Kidney epithelial cell (primary cell): ENCODE measurements at regions not wholly inside any gene's neighbourhood (a gene's known extent, or its start where the extent isn't known, plus 50 kb on each side); places are given as distances from the start of the nearest gene placed in this dataset.

Experiments used
- DNase-seq: peaks from one replicate; pipeline ENCODE4 v3.0.0-alpha.2; 2010; ENCODE audit warnings: low read depth
- H3K27me3 ChIP-seq: 2 replicates; pipeline ENCODE4 v1.6.0; 2011; ENCODE audit warnings: low read length; ENCODE audit not compliant: control insufficient read depth, insufficient read depth
- H3K36me3 ChIP-seq: 2 replicates; pipeline ENCODE4 v1.5.1; 2011; ENCODE audit warnings: low read length; ENCODE audit not compliant: control insufficient read depth, insufficient read depth
- H3K4me3 ChIP-seq: 2 replicates; pipeline ENCODE4 v1.5.1; 2011; ENCODE audit warnings: low read depth, mild to moderate bottlenecking, control low read depth, low read length
- TF ChIP-seq, protein P1 (sequence below): IDR thresholded peaks from 2 replicates; pipeline ENCODE4 v1.5.1; 2011; ENCODE audit warnings: mild to moderate bottlenecking, moderate library complexity, low read length, control low read depth, inconsistent platforms; ENCODE audit not compliant: insufficient read depth, poor library complexity, severe bottlenecking

DNA sequence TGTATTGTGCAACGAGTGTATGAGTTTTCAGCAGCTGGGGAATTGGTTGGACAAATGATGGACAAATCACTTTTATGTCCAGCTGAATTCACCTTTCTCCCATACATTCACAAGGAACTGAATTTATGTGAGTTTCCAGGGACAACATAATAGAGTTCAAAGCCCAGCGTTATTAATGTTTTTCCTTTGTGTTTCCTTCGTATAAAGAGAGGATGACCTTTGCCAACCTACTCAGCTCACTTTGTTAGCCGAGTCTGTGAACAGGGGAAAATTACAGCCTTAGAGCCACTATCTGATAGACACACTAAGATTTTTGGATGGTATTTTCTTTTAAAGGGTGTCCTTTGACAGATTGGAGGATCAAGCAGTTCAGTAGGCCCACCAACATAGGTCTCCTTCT, 352.5 kb downstream of the KIF4B start:
- Histone ChIP-seq H3K4me3 (no peak overlapping the region), H3K36me3 (no peaks in the 10 kb centered on the region), H3K27me3 (no peaks in the 10 kb centered on the region)
- no peak for DNase-seq
- TF ChIP-seq, protein P1, sequence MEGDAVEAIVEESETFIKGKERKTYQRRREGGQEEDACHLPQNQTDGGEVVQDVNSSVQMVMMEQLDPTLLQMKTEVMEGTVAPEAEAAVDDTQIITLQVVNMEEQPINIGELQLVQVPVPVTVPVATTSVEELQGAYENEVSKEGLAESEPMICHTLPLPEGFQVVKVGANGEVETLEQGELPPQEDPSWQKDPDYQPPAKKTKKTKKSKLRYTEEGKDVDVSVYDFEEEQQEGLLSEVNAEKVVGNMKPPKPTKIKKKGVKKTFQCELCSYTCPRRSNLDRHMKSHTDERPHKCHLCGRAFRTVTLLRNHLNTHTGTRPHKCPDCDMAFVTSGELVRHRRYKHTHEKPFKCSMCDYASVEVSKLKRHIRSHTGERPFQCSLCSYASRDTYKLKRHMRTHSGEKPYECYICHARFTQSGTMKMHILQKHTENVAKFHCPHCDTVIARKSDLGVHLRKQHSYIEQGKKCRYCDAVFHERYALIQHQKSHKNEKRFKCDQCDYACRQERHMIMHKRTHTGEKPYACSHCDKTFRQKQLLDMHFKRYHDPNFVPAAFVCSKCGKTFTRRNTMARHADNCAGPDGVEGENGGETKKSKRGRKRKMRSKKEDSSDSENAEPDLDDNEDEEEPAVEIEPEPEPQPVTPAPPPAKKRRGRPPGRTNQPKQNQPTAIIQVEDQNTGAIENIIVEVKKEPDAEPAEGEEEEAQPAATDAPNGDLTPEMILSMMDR: no peak

DNA sequence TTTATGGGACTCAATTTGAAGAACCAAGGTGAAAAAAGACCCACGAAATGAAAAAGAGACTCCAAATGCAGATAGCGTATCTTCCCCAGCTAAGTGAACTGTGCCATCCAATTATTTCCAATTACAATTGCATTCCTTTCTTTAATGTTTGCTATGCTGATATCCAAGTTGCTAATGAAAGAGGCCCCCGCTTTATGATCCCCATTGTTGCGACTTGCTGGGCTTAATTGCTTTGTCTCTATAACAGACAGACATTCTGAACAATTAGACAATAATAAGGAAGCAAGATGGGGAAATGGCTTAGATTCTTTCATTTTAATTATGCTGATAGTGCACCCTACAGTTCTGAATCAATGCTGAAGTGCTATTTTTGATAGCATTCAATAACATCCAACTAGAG, 354.3 kb downstream of the KIF4B start:
- Histone ChIP-seq H3K36me3 (no peaks in the 10 kb centered on the region), H3K27me3 (no peaks in the 10 kb centered on the region), H3K4me3 (no peak overlapping the region)
- TF ChIP-seq, protein P1: no peak
- no peak for DNase-seq

DNA sequence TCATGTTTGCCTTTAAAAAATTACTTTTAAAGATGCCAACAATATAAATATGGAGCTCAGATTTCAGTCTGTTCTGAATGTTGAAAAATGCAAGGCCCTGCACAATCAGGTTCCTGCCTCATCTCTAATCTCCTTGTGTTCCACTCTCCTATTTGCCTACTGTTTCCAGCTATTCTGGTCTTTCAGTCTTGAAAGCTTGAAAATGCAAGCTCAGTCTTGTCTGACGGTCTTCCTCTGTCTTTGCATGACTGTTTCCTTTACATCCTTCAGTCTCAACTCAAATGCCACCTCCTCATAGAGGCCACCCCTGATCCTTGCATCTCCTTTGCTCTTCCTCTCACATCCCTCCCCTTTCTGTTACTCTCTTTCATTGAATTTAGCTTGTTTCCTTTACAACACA, 354.9 kb downstream of the KIF4B start:
- Histone ChIP-seq H3K36me3 (no peaks in the 10 kb centered on the region), H3K4me3 (no peak overlapping the region), H3K27me3 (no peaks in the 10 kb centered on the region)
- DNase-seq: no peak
- TF ChIP-seq, protein P1: no peak

DNA sequence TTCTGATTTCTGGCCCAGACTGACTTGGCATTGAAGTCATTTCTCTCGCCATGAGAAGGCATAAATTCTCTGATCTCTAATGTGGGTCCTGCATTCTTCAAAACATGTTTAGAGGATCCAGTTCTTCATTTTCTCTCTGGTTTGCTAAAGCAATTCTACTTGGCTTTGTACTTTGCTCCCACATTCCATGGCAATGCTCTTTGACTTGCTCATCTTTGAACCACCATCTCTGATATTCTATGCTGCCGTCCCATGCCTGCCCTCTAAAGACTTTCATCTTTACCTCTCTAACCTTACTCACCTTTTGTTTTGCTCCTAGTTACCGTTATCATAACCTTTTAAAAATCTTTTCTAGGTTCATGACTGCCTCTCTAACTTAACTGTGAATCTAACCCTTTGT, 366.9 kb downstream of the KIF4B start:
- no peak overlapping the region for H3K4me3 ChIP-seq
- TF ChIP-seq, protein P1: no peak
- no peaks in the 10 kb centered on the region for H3K36me3 ChIP-seq

DNA sequence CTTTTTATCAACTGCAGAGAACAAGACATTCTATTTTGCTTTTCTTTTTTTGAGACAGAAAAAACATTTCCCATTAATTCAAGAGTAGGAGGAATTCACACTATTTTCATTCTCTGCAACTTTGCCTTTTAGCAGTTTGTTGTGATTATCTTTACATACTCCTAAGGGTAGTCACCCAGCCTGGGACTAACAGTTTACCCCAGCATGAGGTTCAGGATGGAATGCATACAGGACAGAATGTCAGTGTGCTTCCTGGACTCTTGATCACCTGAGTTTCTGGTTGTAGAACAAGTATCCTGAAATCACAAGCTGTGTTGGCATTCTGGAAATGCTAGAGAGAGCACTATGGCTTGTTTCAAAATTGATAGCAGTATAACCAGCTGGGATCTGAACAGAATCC, 368.1 kb downstream of the KIF4B start:
- Histone ChIP-seq H3K36me3 (no peaks in the 10 kb centered on the region), H3K4me3 (no peak overlapping the region), H3K27me3 (no peaks in the 10 kb centered on the region)
- TF ChIP-seq, protein P1: no peak
- DNase-seq: no peak

More for the DNA sequence above, 366.9 kb downstream of the KIF4B start:
- no peaks in the 10 kb centered on the region for H3K27me3 ChIP-seq
- no peak for DNase-seq

DNA sequence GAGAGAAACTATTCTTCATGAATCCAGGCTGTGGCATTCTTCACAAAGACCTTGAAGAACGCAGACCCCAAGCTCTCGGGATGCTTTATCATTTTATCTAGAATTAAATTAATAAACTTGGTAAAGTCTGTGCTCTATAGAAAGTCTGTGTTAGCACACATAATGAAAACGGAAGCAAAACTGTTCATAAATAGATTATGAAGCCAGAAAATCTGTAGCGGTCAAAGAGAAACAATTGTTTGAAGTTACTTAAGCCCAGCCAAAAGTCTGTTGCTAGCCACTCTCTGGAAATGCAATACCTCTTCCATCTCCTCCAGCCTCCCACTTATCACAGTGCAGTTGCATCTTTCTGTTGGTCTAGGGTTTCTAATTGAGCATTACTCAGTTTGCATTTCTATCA, 375.9 kb downstream of the KIF4B start:
- no peak overlapping the region for H3K4me3 ChIP-seq
- TF ChIP-seq, protein P1: no peak
- H3K36me3 ChIP-seq: no peaks in the 10 kb centered on the region
- no peaks in the 10 kb centered on the region for H3K27me3 ChIP-seq
- DNase-seq: no peak
